Daoy (cell line): ENCODE measurements at regions not wholly inside any gene's neighbourhood (a gene's known extent, or its start where the extent isn't known, plus 50 kb on each side); places are given as distances from the start of the nearest gene placed in this dataset.
"Not testable (repeated sequence)": the region's sequence is repeated elsewhere in the genome, so short reads cannot be mapped to it uniquely, and the experiment has no call there.

Experiments
- DNase-seq: peaks from one replicate; pipeline ENCODE4 v3.0.0-alpha.2; 2015; ENCODE audit warnings: low read depth

- DNase-seq: no peak
Observed at GRCh38 chr7:124635416-124635815, 130.2 kb downstream of the GPR37 start.

DNA sequence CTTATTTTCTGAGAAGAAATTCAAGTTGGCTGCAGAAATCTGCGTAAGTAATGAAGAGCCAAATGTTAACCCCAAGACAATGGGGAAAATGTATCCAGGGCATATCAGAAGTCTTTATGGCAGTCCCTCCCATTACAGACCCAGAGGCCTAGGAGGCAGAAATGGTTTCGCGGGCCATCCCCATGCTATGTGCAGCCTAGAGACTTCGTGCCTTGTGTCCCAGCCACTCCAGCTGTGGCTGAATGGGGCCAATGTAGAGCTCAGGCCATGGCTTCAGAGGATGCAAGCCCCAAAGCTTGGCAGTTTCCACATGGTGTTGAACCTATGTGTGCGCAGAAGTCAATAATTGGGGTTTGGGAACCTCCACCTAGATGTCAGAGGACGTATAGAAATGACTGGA, 131.9 kb downstream of the GPR37 start:
- DNase-seq: no peak

DNA sequence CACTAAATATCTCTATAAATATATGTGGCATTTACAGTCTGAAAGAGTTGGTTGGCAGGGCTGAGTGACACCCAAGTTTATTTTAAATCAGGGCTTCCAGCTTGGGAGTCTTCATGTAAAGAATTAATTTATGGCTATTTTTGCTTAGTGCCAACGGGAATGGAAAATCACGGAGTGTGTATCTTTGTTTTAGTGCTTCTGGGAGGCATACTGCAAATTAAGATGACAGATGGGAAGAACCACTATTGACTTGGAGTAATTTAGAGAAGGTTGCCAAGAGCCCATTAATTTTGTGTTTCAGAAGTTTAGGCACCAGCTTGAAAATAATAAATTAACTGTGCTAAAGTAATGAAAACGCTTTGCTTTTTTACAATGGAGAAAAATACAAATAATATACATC, 135.2 kb downstream of the GPR37 start:
- no peak for DNase-seq

DNA sequence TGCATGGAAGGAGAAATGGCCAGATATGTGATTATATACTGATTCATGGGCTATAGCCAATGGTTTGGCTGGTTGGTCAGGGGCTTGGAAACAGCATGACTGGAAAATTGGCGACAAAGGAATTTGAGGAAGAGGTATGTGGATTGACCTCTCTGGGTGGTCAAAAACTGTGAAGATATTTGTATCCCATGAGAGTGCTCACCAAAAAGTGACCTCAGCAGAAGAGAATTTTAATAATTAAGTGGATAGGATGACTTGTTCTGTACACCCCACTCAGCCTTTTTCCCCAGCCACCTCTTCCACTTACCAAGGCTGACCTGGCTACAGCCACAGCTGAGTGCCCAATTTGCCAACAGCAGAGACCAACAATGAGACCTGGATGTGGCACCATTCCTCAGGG, 146.7 kb downstream of the GPR37 start:
- DNase-seq: no peak

DNA sequence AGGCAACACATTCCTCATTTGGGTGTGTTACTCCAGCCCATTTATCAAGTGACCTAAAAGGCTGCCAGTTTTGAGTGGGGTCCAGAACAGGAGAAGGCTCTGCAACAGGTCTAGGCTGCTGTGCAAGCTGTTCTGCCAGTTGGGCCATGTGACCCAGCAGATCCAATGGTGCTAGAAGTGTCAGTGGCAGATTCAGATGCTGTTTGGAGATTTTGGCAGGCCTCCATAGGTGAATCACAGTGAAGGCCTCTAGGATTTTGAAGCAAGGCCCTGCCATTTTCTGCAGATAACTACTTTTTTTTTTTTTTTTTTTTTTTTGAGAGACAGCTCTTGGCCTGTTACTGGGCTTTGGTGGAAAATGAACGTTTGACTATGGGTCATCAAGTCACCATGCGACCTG, 147.5 kb downstream of the GPR37 start:
- DNase-seq: not testable (repeated sequence)

DNA sequence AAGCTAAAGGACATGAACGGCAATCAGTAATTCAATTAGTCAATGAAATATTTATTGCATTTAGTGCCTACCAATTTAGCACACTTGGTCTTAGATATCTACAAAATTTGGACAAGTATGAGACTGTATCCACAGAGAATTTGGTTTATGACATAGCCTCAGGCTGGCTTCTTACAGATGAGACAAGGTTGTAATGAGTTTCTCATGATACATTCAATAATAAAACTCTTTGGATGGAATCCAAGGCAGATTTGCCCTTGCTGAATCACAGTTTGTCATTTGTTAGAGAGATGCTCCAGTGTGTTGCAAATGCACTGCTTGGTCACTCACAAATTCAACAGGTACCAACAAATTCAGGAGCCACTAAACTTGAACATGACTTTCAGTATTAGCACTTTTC, 162.5 kb downstream of the GPR37 start:
- peak; percentile 19 for DNase-seq

DNA sequence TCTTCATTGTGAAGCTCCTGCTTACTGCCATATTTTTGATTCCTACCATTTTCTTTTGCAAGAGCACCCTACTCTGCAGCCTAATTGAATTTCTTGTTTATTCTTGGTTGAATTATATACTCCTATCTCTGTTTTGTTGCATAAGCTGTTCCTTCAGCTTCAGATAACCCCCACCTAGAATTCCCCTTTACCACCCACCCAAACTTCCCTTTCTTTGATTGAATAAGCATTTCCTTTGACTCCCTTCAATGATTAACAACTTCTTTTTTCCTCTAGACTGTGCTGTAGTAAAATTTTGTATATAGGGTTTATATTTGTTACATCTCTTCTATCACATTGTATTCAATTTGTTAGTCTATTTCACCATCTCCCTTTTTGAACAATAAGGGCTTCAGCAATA, 168.1 kb downstream of the GPR37 start:
- DNase-seq: no peak

- DNase-seq: no peak
Observed at GRCh38 chr7:124596881-124597280, 168.7 kb downstream of the GPR37 start.

DNA sequence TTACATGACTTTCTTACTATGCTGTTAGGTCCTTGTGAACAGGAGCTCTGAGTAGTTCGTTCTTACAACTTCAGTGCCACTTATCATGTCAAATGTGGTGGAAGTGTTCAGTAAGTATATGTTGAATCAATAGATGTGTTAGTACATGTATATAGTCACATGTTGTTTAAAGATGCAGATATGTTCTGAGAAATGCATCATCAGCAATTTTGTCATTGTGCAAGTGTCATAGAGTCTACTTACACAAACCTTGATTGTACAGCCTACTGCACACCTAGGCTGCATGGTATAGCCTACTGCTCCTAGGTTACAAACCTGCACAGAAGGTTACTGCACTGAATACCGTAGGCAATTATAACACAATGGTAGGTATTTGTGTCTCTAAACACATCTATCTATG, 174.8 kb downstream of the GPR37 start:
- no peak for DNase-seq

DNA sequence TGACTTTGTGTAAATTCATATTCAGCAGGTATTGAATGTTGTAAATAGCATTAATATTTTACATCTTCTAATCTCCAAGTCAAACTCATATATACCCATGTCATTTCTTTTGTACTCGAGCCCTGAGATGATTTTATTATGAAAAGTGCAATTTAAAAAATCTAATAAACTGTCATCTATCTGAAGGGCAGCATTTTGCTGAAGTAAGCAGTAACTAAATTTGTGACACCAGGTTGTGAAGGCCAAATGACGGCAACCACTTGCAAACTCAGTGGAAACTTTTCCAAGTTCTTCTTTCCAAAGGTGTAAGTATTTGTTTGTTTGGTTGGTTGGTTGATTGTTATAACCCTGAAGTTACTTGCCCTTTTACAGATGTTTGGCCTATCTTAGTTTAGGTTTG, 188.3 kb downstream of the GPR37 start:
- DNase-seq: no peak

GRCh38 chr7:124575176-124575575, 190.4 kb downstream of the GPR37 start:
- DNase-seq: peak; percentile 7

DNA sequence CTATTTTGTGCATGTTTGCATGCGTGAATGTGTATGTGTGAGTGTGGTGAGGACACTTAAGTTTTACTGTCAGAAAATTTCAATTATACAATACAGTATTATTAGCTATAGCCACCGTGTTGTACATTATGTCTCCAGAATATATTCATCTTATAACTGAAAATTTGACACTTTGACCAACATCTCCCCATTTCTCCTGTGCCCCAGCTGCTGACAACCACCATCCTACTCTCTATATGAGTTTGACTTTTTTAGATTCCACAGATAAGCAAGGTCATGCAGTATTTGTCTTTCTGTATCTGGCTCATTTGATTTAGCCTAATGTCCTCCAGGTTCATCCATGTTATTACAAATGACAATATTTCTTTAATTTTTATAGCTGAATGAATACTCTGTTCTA, 195.0 kb downstream of the GPR37 start:
- DNase-seq: no peak

DNA sequence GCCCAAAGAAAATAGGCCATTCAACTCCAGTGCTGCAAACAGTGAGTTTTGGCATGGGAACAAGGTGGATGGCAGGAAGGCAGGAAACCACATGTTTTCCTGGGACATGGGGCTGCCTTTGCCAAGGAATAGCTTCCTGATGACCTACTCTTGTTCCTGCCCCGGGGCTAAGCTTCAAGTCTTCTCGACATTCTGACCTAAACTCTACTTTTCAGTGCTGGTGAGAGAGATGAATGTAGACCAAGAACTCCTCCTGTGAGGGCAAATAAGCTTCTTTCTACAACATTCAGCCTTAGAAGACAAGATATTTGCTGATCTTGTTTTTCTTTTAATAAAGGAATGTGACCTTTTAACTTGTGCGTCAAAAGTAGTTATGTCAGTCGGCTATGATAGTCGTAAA, 199.0 kb downstream of the GPR37 start:
- peak; percentile 89 for DNase-seq

DNA sequence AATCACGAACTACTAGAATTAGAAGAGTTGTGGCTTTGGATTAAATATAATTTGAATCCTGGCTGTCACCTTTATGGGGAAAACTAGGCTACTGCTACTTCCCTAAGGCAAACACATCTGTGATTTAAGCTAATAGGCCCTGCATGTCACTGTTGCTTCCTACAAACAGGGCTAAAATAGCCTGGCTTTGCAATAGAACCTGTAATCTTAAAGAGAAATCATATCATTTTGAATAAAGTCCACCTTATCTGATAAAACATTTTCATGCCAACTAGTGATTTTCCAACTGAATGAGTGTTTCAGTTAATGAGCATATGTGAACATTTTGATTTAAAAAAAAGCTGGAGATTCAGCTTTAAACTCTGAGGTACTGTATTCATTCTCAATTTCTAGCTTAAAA, 208.0 kb downstream of the GPR37 start:
- DNase-seq: no peak

GRCh38 chr7:124557101-124557500, 208.5 kb downstream of the GPR37 start:
- DNase-seq: no peak

DNA sequence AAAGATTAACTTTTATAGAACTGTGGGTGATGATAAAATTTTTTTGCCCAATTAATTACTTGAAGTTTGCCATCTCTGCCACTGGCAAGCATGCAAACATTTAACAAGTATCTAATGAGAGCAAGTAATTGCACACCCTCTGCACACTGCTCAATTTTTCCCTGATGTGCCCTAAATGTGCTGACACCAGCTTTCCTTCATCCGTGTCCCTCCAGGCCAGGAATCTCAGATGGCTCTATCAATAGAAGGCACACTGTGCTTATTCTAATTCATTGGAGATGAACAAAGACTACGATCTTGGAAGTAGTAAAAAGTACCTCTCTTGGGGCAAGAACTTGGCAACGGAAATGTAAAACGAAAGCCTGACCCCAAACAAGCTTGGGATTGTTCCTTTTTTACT, 212.1 kb downstream of the GPR37 start:
- no peak for DNase-seq

DNA sequence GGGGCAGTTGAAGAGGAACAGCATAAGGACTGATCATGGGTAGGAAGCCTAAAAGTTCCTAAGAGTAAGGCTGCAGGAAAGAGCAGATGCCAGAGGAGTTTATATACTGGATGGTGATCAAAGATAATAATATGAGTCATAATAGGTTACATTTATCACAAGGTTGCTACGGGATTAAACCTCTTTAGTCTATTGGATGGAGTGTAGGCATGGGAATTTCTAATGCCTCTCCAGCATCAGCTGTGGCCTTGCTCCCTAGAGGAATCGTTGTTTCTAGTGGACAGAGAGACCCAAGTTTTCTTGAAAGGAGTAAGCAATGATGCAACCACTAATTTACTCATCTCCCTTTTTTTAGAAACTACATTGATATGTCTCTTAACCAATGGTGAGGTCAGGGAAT, 213.4 kb downstream of the GPR37 start:
- DNase-seq: no peak

- no peak for DNase-seq
Observed at GRCh38 chr7:124550036-124550435, 215.6 kb downstream of the GPR37 start.

- no peak for DNase-seq
Observed at GRCh38 chr7:124542476-124542875, 223.1 kb downstream of the GPR37 start.

GRCh38 chr7:124536156-124536762, 229.3 kb downstream of the GPR37 start:
- peak; percentile 5 for DNase-seq

- no peak for DNase-seq
Observed at GRCh38 chr7:124532166-124532565, 233.4 kb downstream of the GPR37 start.

- no peak for DNase-seq
Observed at GRCh38 chr7:124516911-124517310, 248.7 kb downstream of the GPR37 start.

DNA sequence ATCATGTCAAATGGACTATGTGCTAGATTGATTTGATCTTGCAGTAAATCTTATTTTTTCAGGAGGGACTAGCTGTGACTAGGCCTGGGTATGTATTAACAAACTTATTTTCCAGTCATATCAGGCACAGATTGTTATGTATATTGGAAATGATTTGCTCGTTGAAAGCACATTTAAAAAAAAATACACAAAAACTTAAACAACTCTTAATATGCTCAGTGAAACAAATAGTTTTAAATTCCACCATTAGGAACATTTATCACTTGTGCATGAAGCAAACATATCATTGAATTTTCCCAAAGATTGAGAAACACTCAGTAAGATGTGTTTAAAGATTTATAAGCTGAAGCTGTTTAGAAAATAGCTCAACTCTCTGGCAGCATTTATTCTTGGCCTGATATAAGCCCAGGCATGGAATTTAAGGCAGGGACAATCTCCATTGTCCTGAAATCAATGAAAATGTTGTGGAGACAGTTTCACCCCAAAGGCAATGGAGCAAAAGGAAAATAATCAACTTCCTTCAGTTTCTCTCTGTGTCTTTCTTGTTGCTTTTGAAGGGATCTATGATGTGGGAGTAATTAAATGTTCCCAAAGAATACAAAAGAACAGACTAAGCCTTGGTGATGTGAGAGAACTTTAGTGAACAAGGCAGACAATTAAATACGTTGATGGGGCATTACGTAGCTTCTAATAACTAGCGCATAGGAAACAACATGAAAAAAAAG, 250.3 kb downstream of the GPR37 start:
- no peak for DNase-seq

DNA sequence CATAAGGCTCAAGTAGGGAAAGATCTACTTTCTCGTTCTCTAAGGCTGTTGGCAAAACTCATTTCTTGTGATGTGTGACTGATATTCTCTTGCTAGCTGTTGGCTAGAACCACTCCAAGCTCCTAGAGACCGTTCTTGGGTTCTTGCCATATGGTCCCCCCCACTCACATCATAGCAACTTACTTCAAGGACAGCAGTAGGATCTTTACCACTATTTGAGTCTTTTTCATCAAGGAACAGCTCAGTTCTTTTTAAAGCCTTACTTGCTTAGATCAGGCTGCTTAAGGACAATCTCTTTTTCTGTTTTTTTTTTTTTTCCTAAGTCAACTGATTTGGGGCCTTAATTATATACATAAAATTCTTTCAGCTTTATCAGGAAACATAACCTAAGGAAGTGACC, 251.1 kb downstream of the GPR37 start:
- DNase-seq: no peak
